HEK293 (cell line): ENCODE measurements at regions not wholly inside any gene's neighbourhood (a gene's known extent, or its start where the extent isn't known, plus 50 kb on each side); places are given as distances from the start of the nearest gene placed in this dataset.

ENCODE experiments used
- CTCF ChIA-PET: fragments of 350-600 bp; formaldehyde crosslinking; extraction: SDS; loops from one replicate; lab custom pipeline; 2021; ENCODE audit warnings: antibody characterized with exemption; lab: Yijun Ruan, JAX
- POLR2A ChIA-PET: fragments of 300-600 bp; formaldehyde crosslinking; extraction: SDS; loops from one replicate; lab custom pipeline; 2020; ENCODE audit warnings: antibody characterized with exemption, inconsistent platforms; lab: Yijun Ruan, JAX
- H3K27ac ChIP-seq: fragments of 200-500 bp; sonication (Bioruptor generic); 2 replicates; pipeline ENCODE4 v1.5.1; 2014; ENCODE audit warnings: low read depth, low read length, control low read depth, inconsistent platforms; ENCODE audit errors: extremely low read depth
- H3K36me3 ChIP-seq, 2 experiments: fragments of 200-500 bp in 1 of 2; sonication (Bioruptor generic) in 1 of 2; 1 replicate in 1 of 2; 2 replicates in 1 of 2; pipeline ENCODE4 v1.5.1; 2014 to 2017; ENCODE audit warnings: inconsistent platforms in 2 of 2, low read length in 2 of 2; ENCODE audit not compliant: control insufficient read depth in 2 of 2, insufficient read depth in 1 of 2
- H3K4me1 ChIP-seq: fragments of 200-500 bp; sonication (Bioruptor generic); 2 replicates; pipeline ENCODE4 v1.5.1; 2014; ENCODE audit warnings: mild to moderate bottlenecking, low read length, inconsistent platforms; ENCODE audit not compliant: control insufficient read depth, insufficient read depth
- H3K4me3 ChIP-seq: 2 replicates; pipeline ENCODE4 v1.5.1; 2011; ENCODE audit warnings: low read depth, mild to moderate bottlenecking, control low read depth, low read length, moderate library complexity
- H3K9me3 ChIP-seq: fragments of 200-500 bp; sonication (Bioruptor generic); 2 replicates; pipeline ENCODE4 v1.5.1; 2014; ENCODE audit warnings: low read depth, low read length, inconsistent platforms; ENCODE audit not compliant: control insufficient read depth, insufficient read depth
- BCL6B ChIP-seq: fragments of 450-650 bp; formaldehyde crosslinking; IDR thresholded peaks from 2 replicates; pipeline ENCODE4 v1.5.1; 2017; ENCODE audit warnings: missing biosample characterization, missing genetic modification characterization
- HOXA7 ChIP-seq: sonication (generic); formaldehyde crosslinking; IDR thresholded peaks from 2 replicates; pipeline ENCODE4 v1.8.1; 2022; ENCODE audit warnings: missing genetic modification reagents, borderline replicate concordance
- KLF17 ChIP-seq: fragments of 450-650 bp; formaldehyde crosslinking; IDR thresholded peaks from 2 replicates; pipeline ENCODE4 v1.5.1; 2016; ENCODE audit warnings: missing biosample characterization, missing genetic modification characterization
- PRDM1 ChIP-seq: fragments of 450-650 bp; formaldehyde crosslinking; IDR thresholded peaks from 2 replicates; pipeline ENCODE4; 2016; ENCODE audit warnings: missing biosample characterization, missing genetic modification characterization
- PRDM2 ChIP-seq: fragments of 450-650 bp; formaldehyde crosslinking; IDR thresholded peaks from 2 replicates; pipeline ENCODE4 v1.5.1; 2016; ENCODE audit warnings: missing biosample characterization, missing genetic modification characterization, borderline replicate concordance
- RBAK ChIP-seq: fragments of 450-650 bp; formaldehyde crosslinking; IDR thresholded peaks from 2 replicates; pipeline ENCODE4 v1.5.1; 2016; ENCODE audit warnings: missing biosample characterization, missing genetic modification characterization
- TCF7L2 ChIP-seq: IDR thresholded peaks from 2 replicates; pipeline ENCODE4 v1.6.1; 2011; ENCODE audit warnings: low read depth, mild to moderate bottlenecking, inconsistent platforms, low read length, moderate library complexity, borderline replicate concordance
- YY1 ChIP-seq: fragments of 450-650 bp; formaldehyde crosslinking; IDR thresholded peaks from 2 replicates; pipeline ENCODE4 v1.5.1; 2018; ENCODE audit warnings: missing biosample characterization, missing genetic modification characterization
- ZBTB7A ChIP-seq: fragments of 450-650 bp; formaldehyde crosslinking; IDR thresholded peaks from 2 replicates; pipeline ENCODE4 v1.5.1; 2016; ENCODE audit warnings: low read depth, missing biosample characterization, missing genetic modification characterization
- ZFP3 ChIP-seq: fragments of 450-650 bp; formaldehyde crosslinking; IDR thresholded peaks from 2 replicates; pipeline ENCODE4 v1.5.1; 2016; ENCODE audit warnings: low read depth, missing biosample characterization, missing genetic modification characterization
- ZFP37 ChIP-seq: fragments of 450-650 bp; formaldehyde crosslinking; IDR thresholded peaks from 2 replicates; pipeline ENCODE4 v1.5.1; 2016; ENCODE audit warnings: missing biosample characterization, missing genetic modification characterization
- ZNF223 ChIP-seq: fragments of 450-650 bp; formaldehyde crosslinking; IDR thresholded peaks from 2 replicates; pipeline ENCODE4 v1.5.1; 2016; ENCODE audit warnings: missing biosample characterization, missing genetic modification characterization
- ZNF354C ChIP-seq: fragments of 450-650 bp; formaldehyde crosslinking; IDR thresholded peaks from 2 replicates; pipeline ENCODE4 v1.5.1; 2016; ENCODE audit warnings: missing biosample characterization, missing genetic modification characterization, low read depth, borderline replicate concordance
- ZNF391 ChIP-seq: fragments of 450-650 bp; formaldehyde crosslinking; IDR thresholded peaks from 2 replicates; pipeline ENCODE4 v1.5.1; 2016; ENCODE audit warnings: low read depth, missing biosample characterization, missing genetic modification characterization, borderline replicate concordance
- ZNF529 ChIP-seq: fragments of 450-650 bp; formaldehyde crosslinking; IDR thresholded peaks from 2 replicates; pipeline ENCODE4 v1.5.1; 2017; ENCODE audit warnings: missing genetic modification characterization, missing biosample characterization; ENCODE audit not compliant: insufficient replicate concordance
- ZNF623 ChIP-seq: fragments of 450-650 bp; formaldehyde crosslinking; IDR thresholded peaks from 2 replicates; pipeline ENCODE4 v1.5.1; 2016; ENCODE audit warnings: missing biosample characterization, missing genetic modification characterization
- ZNF660 ChIP-seq: fragments of 450-650 bp; IDR thresholded peaks from 2 replicates; pipeline ENCODE4 v1.5.1; 2018; ENCODE audit warnings: missing biosample characterization, mild to moderate bottlenecking, missing genetic modification characterization
- ZNF791 ChIP-seq: fragments of 450-650 bp; formaldehyde crosslinking; IDR thresholded peaks from 2 replicates; pipeline ENCODE4 v1.5.1; 2016; ENCODE audit warnings: missing biosample characterization, missing genetic modification characterization
- TF ChIP-seq, protein P1 (sequence below): sonication (generic); formaldehyde crosslinking; IDR thresholded peaks from 2 replicates; pipeline ENCODE4 v1.8.1; 2022; ENCODE audit warnings: mild to moderate bottlenecking, moderate library complexity, missing genetic modification reagents
- TF ChIP-seq, protein P2 (sequence below): fragments of 450-650 bp; formaldehyde crosslinking; IDR thresholded peaks from 2 replicates; pipeline ENCODE4 v1.5.1; 2017; ENCODE audit warnings: missing biosample characterization, missing genetic modification characterization

DNA sequence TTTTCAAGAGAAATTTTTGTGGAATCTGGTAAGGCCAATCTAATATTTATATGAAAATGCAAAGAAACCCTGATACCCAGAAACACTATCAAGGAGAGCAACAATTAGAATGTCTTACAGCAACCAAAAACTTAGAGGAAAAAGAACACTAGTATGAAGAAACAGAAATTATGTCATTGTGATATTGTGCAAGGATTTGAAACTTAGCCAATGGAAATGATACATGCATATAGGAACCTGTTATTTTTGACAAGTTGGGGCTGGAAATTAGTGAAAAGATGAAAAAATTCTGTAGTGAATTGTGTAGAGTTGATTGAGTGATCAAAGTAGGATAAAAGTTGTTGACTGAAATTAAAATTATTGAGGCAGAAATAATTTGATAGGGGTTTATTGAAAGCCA lies 792.6 kb upstream of the SLITRK6 start:
- no peaks in the 10 kb centered on the region for H3K36me3 ChIP-seq
- no peak overlapping the region for H3K4me3 ChIP-seq
- no peaks in the 10 kb centered on the region for H3K4me1 ChIP-seq
- POLR2A ChIA-PET = no interaction called here
- no peak for TF ChIP-seq ZBTB7A
- no peak for TF ChIP-seq TCF7L2
- no peak for TF ChIP-seq ZNF223 (tag by site-specific recombination)
- TF ChIP-seq ZNF391 = no peak
- TF ChIP-seq, protein P1, sequence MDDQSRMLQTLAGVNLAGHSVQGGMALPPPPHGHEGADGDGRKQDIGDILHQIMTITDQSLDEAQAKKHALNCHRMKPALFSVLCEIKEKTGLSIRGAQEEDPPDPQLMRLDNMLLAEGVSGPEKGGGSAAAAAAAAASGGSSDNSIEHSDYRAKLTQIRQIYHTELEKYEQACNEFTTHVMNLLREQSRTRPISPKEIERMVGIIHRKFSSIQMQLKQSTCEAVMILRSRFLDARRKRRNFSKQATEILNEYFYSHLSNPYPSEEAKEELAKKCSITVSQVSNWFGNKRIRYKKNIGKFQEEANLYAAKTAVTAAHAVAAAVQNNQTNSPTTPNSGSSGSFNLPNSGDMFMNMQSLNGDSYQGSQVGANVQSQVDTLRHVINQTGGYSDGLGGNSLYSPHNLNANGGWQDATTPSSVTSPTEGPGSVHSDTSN = no peak
- TF ChIP-seq YY1 (tag by site-specific recombination) = no peak
- no peak for TF ChIP-seq ZNF529 (tag by site-specific recombination)
- TF ChIP-seq ZFP37 (tag by site-specific recombination) = no peak
- no peak for TF ChIP-seq ZFP3 (tag by site-specific recombination)
- no peak for TF ChIP-seq ZNF354C (tag by site-specific recombination)
- no peak for TF ChIP-seq ZNF660 (tag by site-specific recombination)
- TF ChIP-seq HOXA7 = no peak
- TF ChIP-seq RBAK (tag by site-specific recombination) = no peak
- TF ChIP-seq BCL6B (tag by site-specific recombination) = no peak
- TF ChIP-seq PRDM2 (tag by site-specific recombination) = no peak
- TF ChIP-seq, protein P2, sequence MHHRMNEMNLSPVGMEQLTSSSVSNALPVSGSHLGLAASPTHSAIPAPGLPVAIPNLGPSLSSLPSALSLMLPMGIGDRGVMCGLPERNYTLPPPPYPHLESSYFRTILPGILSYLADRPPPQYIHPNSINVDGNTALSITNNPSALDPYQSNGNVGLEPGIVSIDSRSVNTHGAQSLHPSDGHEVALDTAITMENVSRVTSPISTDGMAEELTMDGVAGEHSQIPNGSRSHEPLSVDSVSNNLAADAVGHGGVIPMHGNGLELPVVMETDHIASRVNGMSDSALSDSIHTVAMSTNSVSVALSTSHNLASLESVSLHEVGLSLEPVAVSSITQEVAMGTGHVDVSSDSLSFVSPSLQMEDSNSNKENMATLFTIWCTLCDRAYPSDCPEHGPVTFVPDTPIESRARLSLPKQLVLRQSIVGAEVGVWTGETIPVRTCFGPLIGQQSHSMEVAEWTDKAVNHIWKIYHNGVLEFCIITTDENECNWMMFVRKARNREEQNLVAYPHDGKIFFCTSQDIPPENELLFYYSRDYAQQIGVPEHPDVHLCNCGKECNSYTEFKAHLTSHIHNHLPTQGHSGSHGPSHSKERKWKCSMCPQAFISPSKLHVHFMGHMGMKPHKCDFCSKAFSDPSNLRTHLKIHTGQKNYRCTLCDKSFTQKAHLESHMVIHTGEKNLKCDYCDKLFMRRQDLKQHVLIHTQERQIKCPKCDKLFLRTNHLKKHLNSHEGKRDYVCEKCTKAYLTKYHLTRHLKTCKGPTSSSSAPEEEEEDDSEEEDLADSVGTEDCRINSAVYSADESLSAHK (tag by site-specific recombination) = no peak
- TF ChIP-seq KLF17 (tag by site-specific recombination) = no peak
- TF ChIP-seq PRDM1 (tag by site-specific recombination) = no peak
- TF ChIP-seq ZNF623 (tag by site-specific recombination) = no peak
- TF ChIP-seq ZNF791 (tag by site-specific recombination) = no peak
- no peak overlapping the region for H3K27ac ChIP-seq
- no peaks in the 10 kb centered on the region for H3K9me3 ChIP-seq
- CTCF ChIA-PET = no interaction called here
